Right lobe of liver (tissue), 4 donors: ENCODE measurements at regions not wholly inside any gene's neighbourhood (a gene's known extent, or its start where the extent isn't known, plus 50 kb on each side); places are given as distances from the start of the nearest gene placed in this dataset.

ENCODE experiments used
- CTCF ChIP-seq, 4 donors: fragments of 200-600 bp in 3 of 4; fragments of 450-650 bp in 1 of 4; IDR thresholded peaks; one replicate each; pipeline versions ENCODE4 v1.5.1 to v1.8.0; 2016 to 2022; ENCODE audit warnings: antibody characterized with exemption in 4 of 4, mild to moderate bottlenecking in 2 of 4
- POLR2A ChIP-seq: fragments of 450-650 bp; IDR thresholded peaks from one replicate; pipeline ENCODE4 v1.6.1; 2017; ENCODE audit warnings: antibody characterized with exemption, mild to moderate bottlenecking
- donor health status: DM: no; HTN: no; CAD: no.
- donor health status: DM: no; HTN: no; CAD: no.
- donor health status: DM: no; HTN: yes; CAD: no.

- TF ChIP-seq POLR2A (no peak), CTCF (IDR thresholded peaks at IDR 0.05) (no peak)
These were observed 622.7 kb downstream of the TDRD15 start for GRCh38 chr2:21746499-21746898.
